Stimulated activated naive B cell treated with anti-CD40 and anti-IgM and Interleukin-4, amounts not matched to agents 10 μg/mL and 1 μg/mL and 100 μg/mL, for 72 hours (primary cell): ENCODE measurements at regions not wholly inside any gene's neighbourhood (a gene's known extent, or its start where the extent isn't known, plus 50 kb on each side); places are given as distances from the start of the nearest gene placed in this dataset.

Experiments used
- ATAC-seq, 2 donors: fragments of 150-1000 bp; cut with Tn5 transposase; replicated peaks; 2 replicates each; pipeline ENCODE4 v1.10.0; 2021; ENCODE audit warnings: moderate library complexity in 1 of 2
- DNase-seq: peaks from one replicate; pipeline ENCODE4 v3.0.0; 2021
- H3K27ac Mint-ChIP-seq: one replicate; pipeline ENCODE4 v1.8.0; 2022; ENCODE audit warnings: mild to moderate bottlenecking, mixed read lengths
- H3K27me3 Mint-ChIP-seq, 2 donors: one replicate each; pipeline ENCODE4 v1.8.0; 2022; ENCODE audit warnings: mixed read lengths in 2 of 2
- H3K36me3 Mint-ChIP-seq, 2 donors: one replicate each; pipeline ENCODE4 v1.8.0; 2022; ENCODE audit warnings: mixed read lengths in 2 of 2, mild to moderate bottlenecking in 1 of 2
- H3K4me1 Mint-ChIP-seq, 2 donors: one replicate each; pipeline ENCODE4 v1.8.0; 2022; ENCODE audit warnings: mixed read lengths in 2 of 2, mild to moderate bottlenecking in 1 of 2
- H3K4me3 Mint-ChIP-seq, 2 donors: one replicate each; pipeline ENCODE4 v1.8.0; 2022; ENCODE audit warnings: mild to moderate bottlenecking in 2 of 2, mixed read lengths in 2 of 2, moderate library complexity in 1 of 2
- H3K9me3 Mint-ChIP-seq, 2 donors: one replicate each; pipeline ENCODE4 v1.8.0; 2022; ENCODE audit warnings: mixed read lengths in 2 of 2, mild to moderate bottlenecking in 1 of 2

GRCh38 chr4:89586318-89586717, 250.6 kb downstream of the SNCA start:
- H3K36me3 Mint-ChIP-seq = no peaks in the 10 kb centered on the region
- no peaks in the 10 kb centered on the region for H3K4me1 Mint-ChIP-seq
- ATAC-seq (no peak), DNase-seq (no peak)
- no peak overlapping the region for H3K4me3 Mint-ChIP-seq
- peaks cover 0 to 4% of the 10 kb centered on the region in 2 donors for H3K27me3 Mint-ChIP-seq
- no peaks in the 10 kb centered on the region for H3K9me3 Mint-ChIP-seq
- no peak overlapping the region for H3K27ac Mint-ChIP-seq

GRCh38 chr4:89582756-89583505, 254.0 kb downstream of the SNCA start:
- no peak for ATAC-seq
- no peaks in the 10 kb centered on the region for H3K9me3 Mint-ChIP-seq
- H3K27ac Mint-ChIP-seq = no peak overlapping the region
- no peak for DNase-seq
- H3K36me3 Mint-ChIP-seq = no peaks in the 10 kb centered on the region
- peaks cover 0 to 4% of the 10 kb centered on the region in 2 donors for H3K27me3 Mint-ChIP-seq
- no peak overlapping the region for H3K4me3 Mint-ChIP-seq
- H3K4me1 Mint-ChIP-seq = no peaks in the 10 kb centered on the region

- DNase-seq = no peak
- Mint-ChIP-seq H3K4me3 (no peak overlapping the region), H3K9me3 (peaks cover 0 to 6% of the 10 kb centered on the region in 2 donors), H3K4me1 (no peaks in the 10 kb centered on the region), H3K27me3 (peaks cover 0 to 4% of the 10 kb centered on the region in 2 donors), H3K27ac (no peak overlapping the region), H3K36me3 (no peaks in the 10 kb centered on the region)
- ATAC-seq = no peak
These were observed 257.2 kb downstream of the SNCA start for GRCh38 chr4:89579771-89580170.

- H3K9me3 Mint-ChIP-seq = peaks cover 0 to 6% of the 10 kb centered on the region in 2 donors
- no peak overlapping the region for H3K27ac Mint-ChIP-seq
- ATAC-seq (no peak), DNase-seq (no peak)
- H3K4me3 Mint-ChIP-seq = no peak overlapping the region
- no peaks in the 10 kb centered on the region for H3K27me3 Mint-ChIP-seq
- H3K36me3 Mint-ChIP-seq = no peaks in the 10 kb centered on the region
- H3K4me1 Mint-ChIP-seq = no peaks in the 10 kb centered on the region
These were observed 260.7 kb downstream of the SNCA start for GRCh38 chr4:89576246-89576645.

GRCh38 chr4:89575840-89576239, 261.1 kb downstream of the SNCA start:
- no peak for DNase-seq
- ATAC-seq = no peak
- Mint-ChIP-seq H3K9me3 (peaks cover 0 to 6% of the 10 kb centered on the region in 2 donors), H3K36me3 (no peaks in the 10 kb centered on the region), H3K4me3 (no peak overlapping the region), H3K4me1 (no peaks in the 10 kb centered on the region), H3K27me3 (no peaks in the 10 kb centered on the region), H3K27ac (no peak overlapping the region)

GRCh38 chr4:89574176-89574575, 262.8 kb downstream of the SNCA start:
- Mint-ChIP-seq H3K4me1 (no peaks in the 10 kb centered on the region), H3K27me3 (no peaks in the 10 kb centered on the region)
- ATAC-seq = no peak

GRCh38 chr4:89573656-89574055, 263.3 kb downstream of the SNCA start:
- Mint-ChIP-seq H3K4me1 (no peaks in the 10 kb centered on the region), H3K27ac (no peak overlapping the region), H3K4me3 (no peak overlapping the region), H3K9me3 (peaks cover 0 to 6% of the 10 kb centered on the region in 2 donors), H3K36me3 (no peaks in the 10 kb centered on the region), H3K27me3 (no peaks in the 10 kb centered on the region)
- ATAC-seq (no peak), DNase-seq (no peak)

More at GRCh38 chr4:89574176-89574575, 262.8 kb downstream of the SNCA start:
- Mint-ChIP-seq H3K4me3 (no peak overlapping the region), H3K27ac (no peak overlapping the region), H3K36me3 (no peaks in the 10 kb centered on the region), H3K9me3 (peaks cover 0 to 6% of the 10 kb centered on the region in 2 donors)
- no peak for DNase-seq

- no peak overlapping the region for H3K27ac Mint-ChIP-seq
- DNase-seq (no peak), ATAC-seq (no peak)
- no peak overlapping the region for H3K4me3 Mint-ChIP-seq
- H3K36me3 Mint-ChIP-seq = no peaks in the 10 kb centered on the region
- no peaks in the 10 kb centered on the region for H3K4me1 Mint-ChIP-seq
- H3K27me3 Mint-ChIP-seq = no peaks in the 10 kb centered on the region
- peaks cover 0 to 6% of the 10 kb centered on the region in 2 donors for H3K9me3 Mint-ChIP-seq
These were observed 264.6 kb downstream of the SNCA start for GRCh38 chr4:89572224-89572858.

- Mint-ChIP-seq H3K27me3 (no peaks in the 10 kb centered on the region), H3K9me3 (peaks cover 0 to 6% of the 10 kb centered on the region in 2 donors), H3K36me3 (no peaks in the 10 kb centered on the region)
These were observed 263.3 kb upstream of the GPRIN3 start for GRCh38 chr4:89570931-89571330.

GRCh38 chr4:89567936-89568335, 260.3 kb upstream of the GPRIN3 start:
- H3K27me3 Mint-ChIP-seq = no peaks in the 10 kb centered on the region
- no peaks in the 10 kb centered on the region for H3K36me3 Mint-ChIP-seq
- no peak for DNase-seq
- no peak overlapping the region for H3K4me3 Mint-ChIP-seq
- H3K27ac Mint-ChIP-seq = no peak overlapping the region
- no peak for ATAC-seq
- no peaks in the 10 kb centered on the region for H3K9me3 Mint-ChIP-seq
- H3K4me1 Mint-ChIP-seq = no peaks in the 10 kb centered on the region

More at GRCh38 chr4:89570931-89571330, 263.3 kb upstream of the GPRIN3 start:
- DNase-seq (no peak), ATAC-seq (no peak)
- no peak overlapping the region for H3K27ac Mint-ChIP-seq
- no peaks in the 10 kb centered on the region for H3K4me1 Mint-ChIP-seq
- no peak overlapping the region for H3K4me3 Mint-ChIP-seq

GRCh38 chr4:89563431-89563830, 255.8 kb upstream of the GPRIN3 start:
- Mint-ChIP-seq H3K27ac (no peak overlapping the region), H3K4me1 (no peaks in the 10 kb centered on the region), H3K4me3 (no peak overlapping the region), H3K9me3 (no peaks in the 10 kb centered on the region), H3K27me3 (no peaks in the 10 kb centered on the region), H3K36me3 (no peaks in the 10 kb centered on the region)
- ATAC-seq (no peak), DNase-seq (no peak)

- no peaks in the 10 kb centered on the region for H3K27me3 Mint-ChIP-seq
- H3K4me3 Mint-ChIP-seq = no peak overlapping the region
- H3K27ac Mint-ChIP-seq = no peak overlapping the region
- H3K4me1 Mint-ChIP-seq = no peaks in the 10 kb centered on the region
- no peaks in the 10 kb centered on the region for H3K9me3 Mint-ChIP-seq
- DNase-seq (no peak), ATAC-seq (no peak)
- H3K36me3 Mint-ChIP-seq = no peaks in the 10 kb centered on the region
These were observed 255.1 kb upstream of the GPRIN3 start for GRCh38 chr4:89562746-89563145.

GRCh38 chr4:89561048-89561447, 253.4 kb upstream of the GPRIN3 start:
- Mint-ChIP-seq H3K27ac (no peak overlapping the region), H3K9me3 (no peaks in the 10 kb centered on the region), H3K36me3 (no peaks in the 10 kb centered on the region), H3K27me3 (no peaks in the 10 kb centered on the region), H3K4me1 (no peaks in the 10 kb centered on the region), H3K4me3 (no peak overlapping the region)
- ATAC-seq (no peak), DNase-seq (no peak)

- DNase-seq = no peak
- Mint-ChIP-seq H3K4me1 (no peaks in the 10 kb centered on the region), H3K27ac (no peak overlapping the region), H3K27me3 (no peaks in the 10 kb centered on the region), H3K36me3 (no peaks in the 10 kb centered on the region), H3K4me3 (no peak overlapping the region), H3K9me3 (no peaks in the 10 kb centered on the region)
- ATAC-seq = no peak
These were observed 250.5 kb upstream of the GPRIN3 start for GRCh38 chr4:89558147-89558546.

- Mint-ChIP-seq H3K27ac (no peak overlapping the region), H3K27me3 (no peaks in the 10 kb centered on the region), H3K4me3 (no peak overlapping the region), H3K4me1 (no peaks in the 10 kb centered on the region), H3K9me3 (no peaks in the 10 kb centered on the region), H3K36me3 (no peaks in the 10 kb centered on the region)
- DNase-seq (no peak), ATAC-seq (no peak)
These were observed 249.2 kb upstream of the GPRIN3 start for GRCh38 chr4:89556601-89557305.
